Adipocyte (in vitro differentiated cells): ENCODE measurements at regions not wholly inside any gene's neighbourhood (a gene's known extent, or its start where the extent isn't known, plus 50 kb on each side); places are given as distances from the start of the nearest gene placed in this dataset.

Experiments
- DNase-seq: peaks from one replicate; pipeline ENCODE4 v3.0.0-alpha.2; 2015; ENCODE audit warnings: low read depth
- H3K27me3 ChIP-seq: replicated peaks from 2 replicates; pipeline ENCODE4 v1.7.0; 2013; ENCODE audit warnings: mild to moderate bottlenecking, low read length, moderate library complexity; ENCODE audit not compliant: control insufficient read depth, insufficient read depth
- H3K36me3 ChIP-seq: 2 replicates; pipeline ENCODE4 v1.7.0; 2013; ENCODE audit warnings: low read length, mild to moderate bottlenecking, moderate library complexity; ENCODE audit not compliant: control insufficient read depth, insufficient read depth, severe bottlenecking
- H3K4me1 ChIP-seq: 2 replicates; pipeline ENCODE4 v1.7.0; 2013; ENCODE audit warnings: mild to moderate bottlenecking, low read length, moderate library complexity; ENCODE audit not compliant: control insufficient read depth, insufficient read depth
- H3K4me3 ChIP-seq: 2 replicates; pipeline ENCODE4 v1.7.0; 2013; ENCODE audit warnings: mild to moderate bottlenecking, low read length, moderate library complexity
- H3K9ac ChIP-seq: 2 replicates; pipeline ENCODE4 v1.7.0; 2013; ENCODE audit warnings: mild to moderate bottlenecking, low read length, moderate library complexity
- H3K9me3 ChIP-seq: 2 replicates; pipeline ENCODE4 v1.7.0; 2013; ENCODE audit warnings: mild to moderate bottlenecking, low read length, moderate library complexity; ENCODE audit not compliant: control insufficient read depth

GRCh38 chr2:40579247-40579646 lies 127.4 kb upstream of the SLC8A1 start:
- Histone ChIP-seq H3K36me3 (no peaks in the 10 kb centered on the region), H3K9ac (no peak overlapping the region), H3K27me3 (no peaks in the 10 kb centered on the region), H3K4me1 (no peaks in the 10 kb centered on the region), H3K4me3 (no peak overlapping the region), H3K9me3 (no peaks in the 10 kb centered on the region)
- peak; percentile 56 for DNase-seq

DNA sequence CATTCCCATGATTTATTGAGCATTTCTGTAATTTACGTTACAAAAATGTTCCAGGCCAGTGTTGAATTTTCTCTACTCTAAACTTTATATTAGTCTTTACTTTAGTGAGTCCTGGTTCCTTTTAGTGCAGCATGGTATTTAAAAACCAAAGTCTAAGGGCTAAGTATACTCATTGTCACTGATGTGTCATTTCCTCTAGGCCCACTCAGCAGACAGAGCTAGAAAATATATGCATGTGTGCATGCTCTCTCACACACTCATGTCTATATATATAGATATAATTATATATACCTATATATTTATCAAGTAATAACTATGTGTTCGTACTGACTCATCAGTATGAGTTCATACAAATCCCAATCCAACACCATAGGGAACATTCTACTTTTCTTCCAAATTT lies 132.5 kb upstream of the SLC8A1 start:
- H3K36me3 ChIP-seq, result no peaks in the 10 kb centered on the region
- no peak overlapping the region for H3K4me3 ChIP-seq
- no peaks in the 10 kb centered on the region for H3K27me3 ChIP-seq
- H3K4me1 ChIP-seq, result no peaks in the 10 kb centered on the region
- no peaks in the 10 kb centered on the region for H3K9me3 ChIP-seq
- DNase-seq, result no peak
- no peak overlapping the region for H3K9ac ChIP-seq

DNA sequence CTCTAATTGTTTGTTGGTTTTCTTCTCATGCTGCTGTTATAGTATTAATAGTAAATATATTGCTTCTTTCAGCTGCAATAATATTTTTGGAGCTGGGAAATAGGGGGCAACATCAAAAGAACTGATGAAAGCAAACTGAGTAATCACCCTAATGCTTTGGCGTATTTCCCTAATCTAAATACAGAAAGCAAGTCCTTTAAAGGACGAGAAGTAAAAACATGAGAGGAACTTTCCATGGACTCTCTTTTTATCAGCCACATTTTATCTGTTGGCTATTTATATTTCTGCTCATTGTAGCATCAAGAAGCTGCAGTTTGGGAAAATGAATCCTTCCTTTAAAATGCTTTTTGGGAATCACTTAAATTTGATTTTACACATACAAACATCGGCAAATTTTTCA lies 139.9 kb upstream of the SLC8A1 start:
- H3K4me1 ChIP-seq, result no peaks in the 10 kb centered on the region

DNA sequence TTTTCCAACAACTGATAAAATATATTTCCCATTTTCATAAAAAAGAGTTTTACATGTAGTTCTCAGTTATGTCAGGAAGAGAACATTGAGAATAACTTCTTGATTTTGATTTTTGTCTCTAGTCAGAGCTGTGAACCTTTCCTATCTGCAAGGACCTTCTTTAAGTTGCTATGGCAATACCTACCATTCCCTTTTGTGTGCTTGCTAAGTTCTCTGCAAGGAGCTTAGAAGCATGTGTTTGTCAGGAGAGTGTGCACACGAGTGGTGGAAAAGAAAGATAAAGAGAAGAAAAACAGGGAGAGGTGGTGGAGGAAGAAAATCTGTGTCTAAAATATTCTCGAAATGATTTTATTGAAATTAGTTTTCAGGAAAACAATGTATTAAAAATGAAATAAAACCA lies 140.3 kb upstream of the SLC8A1 start:
- DNase-seq, result no peak
- Histone ChIP-seq H3K27me3 (no peaks in the 10 kb centered on the region), H3K4me1 (no peaks in the 10 kb centered on the region), H3K9me3 (no peaks in the 10 kb centered on the region), H3K4me3 (no peak overlapping the region), H3K9ac (no peak overlapping the region), H3K36me3 (no peaks in the 10 kb centered on the region)

More for the DNA sequence above, 139.9 kb upstream of the SLC8A1 start:
- no peaks in the 10 kb centered on the region for H3K36me3 ChIP-seq
- no peak overlapping the region for H3K9ac ChIP-seq
- DNase-seq, result no peak
- no peaks in the 10 kb centered on the region for H3K27me3 ChIP-seq
- H3K4me3 ChIP-seq, result no peak overlapping the region
- H3K9me3 ChIP-seq, result no peaks in the 10 kb centered on the region

DNA sequence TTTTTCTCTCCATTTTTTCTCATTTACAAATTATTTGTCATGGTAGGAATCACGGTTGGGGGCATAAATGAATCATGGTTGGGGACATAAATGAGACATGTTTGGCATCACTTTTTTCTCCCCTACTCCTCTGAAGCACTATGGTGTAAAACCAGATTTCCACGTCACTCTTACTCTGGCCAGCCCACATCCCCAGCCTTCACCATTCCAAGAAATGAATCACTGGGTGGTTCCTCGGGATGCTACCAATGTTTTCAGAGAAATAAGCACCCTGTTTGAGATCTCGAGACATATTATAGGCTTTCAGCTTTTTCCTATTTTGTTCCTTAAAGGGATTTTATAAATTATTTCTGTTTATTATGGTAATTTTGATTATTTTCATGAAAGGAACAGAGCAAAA lies 155.0 kb upstream of the SLC8A1 start:
- Histone ChIP-seq H3K9ac (no peak overlapping the region), H3K27me3 (no peaks in the 10 kb centered on the region), H3K9me3 (no peaks in the 10 kb centered on the region), H3K4me1 (no peaks in the 10 kb centered on the region), H3K36me3 (no peaks in the 10 kb centered on the region), H3K4me3 (no peak overlapping the region)
- DNase-seq, result no peak

- Histone ChIP-seq H3K36me3 (no peaks in the 10 kb centered on the region), H3K27me3 (no peaks in the 10 kb centered on the region), H3K4me3 (no peak overlapping the region), H3K4me1 (no peaks in the 10 kb centered on the region), H3K9me3 (no peaks in the 10 kb centered on the region), H3K9ac (no peak overlapping the region)
- DNase-seq, result no peak
Observed at GRCh38 chr2:40611196-40611595, 159.3 kb upstream of the SLC8A1 start.

DNA sequence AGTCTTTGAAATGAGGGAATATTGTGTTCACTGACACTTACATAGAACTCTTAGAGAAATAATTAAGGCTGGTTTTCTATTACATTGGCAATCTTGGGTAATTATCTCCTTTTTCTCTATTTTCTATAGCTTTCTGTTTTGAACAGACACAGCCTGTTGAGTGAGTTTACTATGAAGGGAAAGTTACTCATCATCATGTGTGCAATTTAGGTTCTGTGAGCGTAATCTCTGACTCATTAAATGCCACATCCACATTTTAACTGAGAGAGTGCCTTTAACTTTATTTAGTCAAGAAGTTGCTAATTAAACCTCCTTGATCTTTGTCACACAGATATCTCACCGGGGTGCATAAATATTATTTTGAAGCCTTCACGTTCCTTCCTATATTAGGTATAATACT lies 174.0 kb upstream of the SLC8A1 start:
- H3K9me3 ChIP-seq, result no peaks in the 10 kb centered on the region
- peaks cover 9% of the 10 kb centered on the region for H3K4me1 ChIP-seq
- H3K36me3 ChIP-seq, result no peaks in the 10 kb centered on the region
- H3K27me3 ChIP-seq, result no peaks in the 10 kb centered on the region
- no peak overlapping the region for H3K9ac ChIP-seq
- DNase-seq, result peak; percentile 61
- no peak overlapping the region for H3K4me3 ChIP-seq

DNA sequence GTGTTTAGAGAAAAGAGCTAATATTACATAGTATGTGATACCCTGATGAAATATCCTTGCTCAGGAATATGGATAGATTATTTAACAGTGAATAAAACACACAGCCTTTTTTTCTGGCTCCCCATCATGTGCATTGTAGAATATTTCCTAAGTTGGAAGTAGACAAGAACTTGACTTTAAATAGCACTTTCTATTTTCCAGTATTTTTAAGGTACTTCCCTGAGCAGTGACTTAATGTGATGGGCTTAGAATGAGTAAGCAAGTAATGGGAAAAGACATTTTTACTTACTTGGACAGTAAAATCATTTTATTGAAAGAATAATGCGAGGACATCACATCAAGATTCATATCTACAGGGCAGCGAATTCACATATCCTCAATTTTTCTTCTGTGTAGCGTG lies 176.7 kb upstream of the SLC8A1 start:
- Histone ChIP-seq H3K9ac (no peak overlapping the region), H3K36me3 (no peaks in the 10 kb centered on the region), H3K4me3 (no peak overlapping the region), H3K27me3 (no peaks in the 10 kb centered on the region), H3K9me3 (no peaks in the 10 kb centered on the region), H3K4me1 (peaks cover 9% of the 10 kb centered on the region)
- no peak for DNase-seq

DNA sequence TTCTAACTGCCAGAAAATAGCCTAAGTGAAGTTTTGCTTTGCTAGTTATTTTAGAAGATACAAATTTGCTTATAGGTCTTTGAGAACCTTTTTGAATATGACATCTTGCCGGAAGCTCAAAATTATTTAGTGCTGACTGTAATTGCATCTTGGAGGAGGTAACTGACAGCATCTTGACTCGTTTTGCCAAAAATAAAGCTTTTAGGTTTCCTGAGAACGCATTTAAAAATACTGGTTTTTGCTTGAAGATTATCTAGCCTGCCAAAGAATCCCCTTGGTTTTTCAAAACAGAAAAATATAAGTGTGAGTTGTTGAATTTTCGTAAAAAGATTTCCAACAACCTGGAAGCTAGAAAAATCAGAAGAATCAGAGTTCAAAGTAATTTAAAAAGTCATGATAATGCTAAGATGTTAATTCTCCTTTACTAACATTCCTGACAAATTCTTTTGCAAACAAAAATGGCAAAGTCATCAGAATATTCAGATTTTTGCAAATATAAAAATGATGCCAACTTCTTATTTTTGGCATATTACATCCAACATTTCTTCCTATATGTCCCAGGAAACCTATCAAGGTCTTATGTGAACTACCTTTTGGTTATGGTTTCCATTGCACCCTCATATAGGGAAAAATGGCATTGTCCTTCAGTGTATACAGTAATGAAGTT lies 178.0 kb upstream of the SLC8A1 start:
- no peak overlapping the region for H3K4me3 ChIP-seq
- no peak overlapping the region for H3K9ac ChIP-seq
- no peaks in the 10 kb centered on the region for H3K27me3 ChIP-seq
- peaks cover 9% of the 10 kb centered on the region for H3K4me1 ChIP-seq
- H3K9me3 ChIP-seq, result no peaks in the 10 kb centered on the region
- H3K36me3 ChIP-seq, result no peaks in the 10 kb centered on the region
- DNase-seq, result no peak

GRCh38 chr2:40639320-40639719 lies 187.4 kb upstream of the SLC8A1 start:
- DNase-seq, result peak; percentile 12
- Histone ChIP-seq H3K9me3 (no peaks in the 10 kb centered on the region), H3K4me3 (no peak overlapping the region), H3K4me1 (peaks cover 7% of the 10 kb centered on the region), H3K36me3 (no peaks in the 10 kb centered on the region), H3K9ac (no peak overlapping the region), H3K27me3 (no peaks in the 10 kb centered on the region)

DNA sequence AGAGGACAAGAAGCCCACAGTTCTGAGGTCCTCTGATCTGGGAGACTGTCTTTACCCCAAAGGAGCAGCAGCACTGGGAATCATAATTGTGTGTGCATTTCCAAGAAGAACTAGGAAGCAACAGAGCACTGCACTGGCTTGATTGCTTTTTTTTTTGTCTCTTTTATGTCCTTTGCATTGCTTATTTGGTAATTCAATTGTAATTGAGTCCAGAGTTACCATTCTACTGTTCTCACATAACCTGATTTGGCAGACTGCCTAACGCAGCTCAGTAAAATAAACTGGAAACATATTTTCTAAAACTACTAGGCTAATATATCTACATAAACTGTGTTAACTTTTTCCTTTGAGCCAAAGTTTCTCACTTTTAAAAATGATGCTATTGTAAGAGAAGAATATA lies 190.3 kb upstream of the SLC8A1 start:
- Histone ChIP-seq H3K9me3 (no peaks in the 10 kb centered on the region), H3K4me1 (peaks cover 7% of the 10 kb centered on the region)
- peak; percentile 63 for DNase-seq

DNA sequence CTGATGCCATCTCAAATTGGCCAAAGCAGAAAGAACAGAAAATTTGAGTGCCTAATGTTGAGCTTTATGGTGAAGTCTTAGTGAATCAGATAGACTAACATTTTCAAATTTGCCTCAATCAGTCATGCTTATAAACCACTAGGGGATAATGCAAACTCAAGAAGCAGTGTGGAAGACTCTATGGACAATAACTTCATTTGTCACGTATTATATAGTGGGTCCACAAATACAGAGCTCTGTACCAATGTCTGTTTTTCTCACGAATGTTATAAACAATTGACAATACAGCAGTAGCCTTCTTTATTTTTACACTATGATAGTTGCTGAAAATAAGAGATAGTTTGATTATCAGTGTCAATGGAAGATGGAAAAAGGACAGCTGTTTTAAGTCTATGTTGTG lies 190.8 kb upstream of the SLC8A1 start:
- no peaks in the 10 kb centered on the region for H3K9me3 ChIP-seq
- no peaks in the 10 kb centered on the region for H3K27me3 ChIP-seq
- DNase-seq, result no peak
- H3K4me1 ChIP-seq, result peaks cover 7% of the 10 kb centered on the region
- H3K36me3 ChIP-seq, result no peaks in the 10 kb centered on the region
- H3K4me3 ChIP-seq, result no peak overlapping the region
- no peak overlapping the region for H3K9ac ChIP-seq

More for the DNA sequence above, 190.3 kb upstream of the SLC8A1 start:
- Histone ChIP-seq H3K36me3 (no peaks in the 10 kb centered on the region), H3K9ac (no peak overlapping the region), H3K27me3 (no peaks in the 10 kb centered on the region), H3K4me3 (no peak overlapping the region)
